ENCODE measurements at regions not wholly inside any gene's neighbourhood (a gene's known extent, or its start where the extent isn't known, plus 50 kb on each side); places are given as distances from the start of the nearest gene placed in this dataset.

- in situ Hi-C loops (cut with HindIII; ENCODE audit: low pct_unique_long_range_greater_than_20kb, low sequenced_read_pairs) = no loop called here
- Histone ChIP-seq H3K27me3 (ENCODE audit: control insufficient read depth, insufficient read depth, low read length) (no peaks in the 10 kb centered on the region; the same call in 1 of the 2 replicates), H3K9me3 (ENCODE audit: control insufficient read depth, insufficient read depth, low read depth, low read length) (no peaks in the 10 kb centered on the region), H3K36me3 (ENCODE audit: control insufficient read depth, insufficient read depth, low read length) (no peaks in the 10 kb centered on the region), H3K4me1 (ENCODE audit: control insufficient read depth, insufficient read depth, low read length) (no peaks in the 10 kb centered on the region), H3K27ac (ENCODE audit: low read length) (no peak overlapping the region), H3K4me3 (ENCODE audit: low read depth in 2 of 2, low read length in 2 of 2) (no peak overlapping the region)
- ATAC-seq (no peak), DNase-seq (ENCODE audit: low read depth, low spot score) (no peak)
- BruUV-seq (replicated peaks) = no TSS peak
- TF ChIP-seq TCF7L2 (IDR thresholded peaks at IDR 0.05; ENCODE audit: low read depth, low read length) (no peak), CTCF (IDR thresholded peaks at IDR 0.05) (no peak), REST (IDR thresholded peaks at IDR 0.05; ENCODE audit: insufficient read depth in 1 of 2, low read depth in 2 of 2, low read length in 1 of 2) (no peak), SIN3A (IDR thresholded peaks at IDR 0.05; ENCODE audit: borderline replicate concordance, insufficient read depth, low read depth, low read length) (no peak), POLR2AphosphoS5 (IDR thresholded peaks at IDR 0.05; ENCODE audit: low read depth, low read length) (no peak)
- ChIA-PET POLR2A (no interaction called here), CTCF (no interaction called here)
- intact Hi-C loops (cut with micrococcal nuclease; ENCODE audit: unreplicated experiment) = no loop called here
These were observed 127.2 kb downstream of the RAP2A start for GRCh38 chr13:97561182-97561581.

GRCh38 chr13:97562962-97563361 lies 129.0 kb downstream of the RAP2A start:
- H3K9me3 ChIP-seq (ENCODE audit: control insufficient read depth, insufficient read depth, low read depth, low read length) = no peaks in the 10 kb centered on the region
- H3K36me3 ChIP-seq (ENCODE audit: control insufficient read depth, insufficient read depth, low read length) = no peaks in the 10 kb centered on the region
- no peaks in the 10 kb centered on the region for H3K4me1 ChIP-seq (ENCODE audit: control insufficient read depth, insufficient read depth, low read length)
- intact Hi-C loops (cut with micrococcal nuclease; ENCODE audit: unreplicated experiment) = no loop called here
- H3K27me3 ChIP-seq (ENCODE audit: control insufficient read depth, insufficient read depth, low read length) = no peaks in the 10 kb centered on the region; the same call in 1 of the 2 replicates
- no peak overlapping the region for H3K4me3 ChIP-seq (ENCODE audit: low read depth in 2 of 2, low read length in 2 of 2)
- no TSS peak for BruUV-seq (replicated peaks)
- TF ChIP-seq REST (IDR thresholded peaks at IDR 0.05; ENCODE audit: insufficient read depth in 1 of 2, low read depth in 2 of 2, low read length in 1 of 2) (no peak), POLR2AphosphoS5 (IDR thresholded peaks at IDR 0.05; ENCODE audit: low read depth, low read length) (no peak), SIN3A (IDR thresholded peaks at IDR 0.05; ENCODE audit: borderline replicate concordance, insufficient read depth, low read depth, low read length) (no peak), TCF7L2 (IDR thresholded peaks at IDR 0.05; ENCODE audit: low read depth, low read length) (no peak), CTCF (IDR thresholded peaks at IDR 0.05) (no peak)
- in situ Hi-C loops (cut with HindIII; ENCODE audit: low pct_unique_long_range_greater_than_20kb, low sequenced_read_pairs) = no loop called here
- CTCF ChIA-PET = no interaction called here
- POLR2A ChIA-PET = no interaction called here
- DNase-seq (ENCODE audit: low read depth, low spot score) (no peak), ATAC-seq (no peak)
- H3K27ac ChIP-seq (ENCODE audit: low read length) = no peak overlapping the region
